H9 (cell line): ENCODE measurements at regions not wholly inside any gene's neighbourhood (a gene's known extent, or its start where the extent isn't known, plus 50 kb on each side); places are given as distances from the start of the nearest gene placed in this dataset.

ENCODE experiments used
- DNase-seq: peaks from one replicate; pipeline ENCODE4 v3.0.0-alpha.2; 2017
- H2AFZ ChIP-seq: one replicate; pipeline ENCODE4 v1.6.1; 2013; ENCODE audit warnings: mild to moderate bottlenecking, low read length, control low read depth, moderate library complexity
- H2AK5ac ChIP-seq: 2 replicates; pipeline ENCODE4 v1.6.1; 2013; ENCODE audit warnings: low read length, control low read depth, mixed read lengths; ENCODE audit not compliant: insufficient read length
- H2BK120ac ChIP-seq: one replicate; pipeline ENCODE4 v1.6.1; 2013; ENCODE audit warnings: low read depth, mild to moderate bottlenecking, low read length, control low read depth, inconsistent platforms; ENCODE audit not compliant: poor library complexity, severe bottlenecking
- H2BK12ac ChIP-seq: 2 replicates; pipeline ENCODE4 v1.6.1; 2013; ENCODE audit warnings: low read length, control low read depth, mixed read lengths, low read depth; ENCODE audit not compliant: insufficient read length
- H2BK15ac ChIP-seq: 2 replicates; pipeline ENCODE4 v1.6.1; 2013; ENCODE audit warnings: low read depth, low read length, control low read depth
- H2BK20ac ChIP-seq: one replicate; pipeline ENCODE4 v1.6.1; 2013; ENCODE audit warnings: low read depth, mild to moderate bottlenecking, low read length, control low read depth, inconsistent platforms; ENCODE audit not compliant: poor library complexity, severe bottlenecking
- H2BK5ac ChIP-seq: 2 replicates; pipeline ENCODE4 v1.6.1; 2013; ENCODE audit warnings: low read length, control low read depth, mixed read lengths; ENCODE audit not compliant: insufficient read length
- H3K14ac ChIP-seq: 2 replicates; pipeline ENCODE4 v1.6.1; 2013; ENCODE audit warnings: low read length, control low read depth; ENCODE audit not compliant: insufficient read depth
- H3K18ac ChIP-seq: 2 replicates; pipeline ENCODE4 v1.6.1; 2013; ENCODE audit warnings: low read depth, mild to moderate bottlenecking, mixed read lengths, low read length, control low read depth; ENCODE audit not compliant: insufficient read length
- H3K23ac ChIP-seq: 2 replicates; pipeline ENCODE4 v1.6.1; 2013; ENCODE audit warnings: low read length, control low read depth, mixed read lengths, low read depth; ENCODE audit not compliant: insufficient read length
- H3K23me2 ChIP-seq: 2 replicates; pipeline ENCODE4 v1.6.1; 2013; ENCODE audit warnings: low read depth, mild to moderate bottlenecking, mixed read lengths, low read length, control low read depth; ENCODE audit not compliant: insufficient read length, poor library complexity, severe bottlenecking
- H3K27ac ChIP-seq: 2 replicates; pipeline ENCODE4 v1.5.1; 2013; ENCODE audit warnings: low read length, control low read depth, mixed read lengths, low read depth; ENCODE audit not compliant: insufficient read length
- H3K27me3 ChIP-seq: 2 replicates; pipeline ENCODE4 v1.6.1; 2013; ENCODE audit warnings: low read length, control low read depth, inconsistent platforms; ENCODE audit not compliant: insufficient read depth
- H3K4ac ChIP-seq: 2 replicates; pipeline ENCODE4 v1.6.1; 2013; ENCODE audit warnings: low read depth, mild to moderate bottlenecking, control low read depth, inconsistent platforms, low read length, moderate library complexity
- H3K4me1 ChIP-seq: 2 replicates; pipeline ENCODE4 v1.6.1; 2013; ENCODE audit warnings: low read length, control low read depth, inconsistent platforms; ENCODE audit not compliant: insufficient read depth
- H3K4me2 ChIP-seq: 2 replicates; pipeline ENCODE4 v1.6.1; 2013; ENCODE audit warnings: low read length, control low read depth, mixed read lengths; ENCODE audit not compliant: insufficient read length, insufficient read depth
- H3K56ac ChIP-seq: 2 replicates; pipeline ENCODE4 v1.6.1; 2013; ENCODE audit warnings: low read depth, mild to moderate bottlenecking, mixed read lengths, low read length, control low read depth; ENCODE audit not compliant: insufficient read length
- H3K79me1 ChIP-seq: 2 replicates; pipeline ENCODE4 v1.6.1; 2013; ENCODE audit warnings: low read depth, mild to moderate bottlenecking, moderate library complexity, low read length, control low read depth, inconsistent platforms; ENCODE audit not compliant: insufficient read depth, poor library complexity, severe bottlenecking
- H3K79me2 ChIP-seq: 2 replicates; pipeline ENCODE4 v1.6.1; 2013; ENCODE audit warnings: low read length, control low read depth, inconsistent platforms; ENCODE audit not compliant: insufficient read depth
- H3K9ac ChIP-seq: 2 replicates; pipeline ENCODE4 v1.6.1; 2013; ENCODE audit warnings: low read length, control low read depth, mixed read lengths; ENCODE audit not compliant: insufficient read length; ENCODE audit errors: extremely low read depth
- H3K9me3 ChIP-seq: one replicate; pipeline ENCODE4 v1.6.1; 2013; ENCODE audit warnings: low read depth, low read length, inconsistent platforms; ENCODE audit not compliant: control insufficient read depth
- H3T11ph ChIP-seq: one replicate; pipeline ENCODE4 v1.6.1; 2013; ENCODE audit warnings: mild to moderate bottlenecking, low read length, control low read depth, inconsistent platforms
- H4K20me1 ChIP-seq: one replicate; pipeline ENCODE4 v1.6.1; 2013; ENCODE audit not compliant: control insufficient read depth, insufficient read length, insufficient read depth
- H4K5ac ChIP-seq: 2 replicates; pipeline ENCODE4 v1.6.1; 2013; ENCODE audit warnings: low read depth, mild to moderate bottlenecking, mixed read lengths, low read length, control low read depth; ENCODE audit not compliant: insufficient read length
- H4K8ac ChIP-seq: replicated peaks from 2 replicates; pipeline ENCODE4 v1.6.1; 2013; ENCODE audit warnings: low read length, control low read depth, mixed read lengths, low read depth; ENCODE audit not compliant: insufficient read length
- H4K91ac ChIP-seq: 2 replicates; pipeline ENCODE4 v1.6.1; 2013; ENCODE audit warnings: low read depth, mild to moderate bottlenecking, moderate library complexity, mixed read lengths, low read length, control low read depth; ENCODE audit not compliant: insufficient read length
- H3K27ac Mint-ChIP-seq, 3 experiments: 2 replicates in 2 of 3; 3 replicates in 1 of 3; pipeline ENCODE4 v1.8.0; 2020 to 2021; ENCODE audit warnings: mixed read lengths in 3 of 3, mild to moderate bottlenecking in 1 of 3, moderate library complexity in 1 of 3
- H3K27me3 Mint-ChIP-seq: 2 replicates; pipeline ENCODE4 v1.8.0; 2021; ENCODE audit warnings: low read depth, mild to moderate bottlenecking, moderate library complexity, mixed read lengths
- H3K36me3 Mint-ChIP-seq, 3 experiments: 2 replicates in 2 of 3; 3 replicates in 1 of 3; pipeline ENCODE4 v1.8.0; 2020 to 2021; ENCODE audit warnings: low read depth in 3 of 3, mixed read lengths in 3 of 3; ENCODE audit not compliant: insufficient read depth in 1 of 3
- H3K4me1 Mint-ChIP-seq, 2 experiments: 2 replicates each; pipeline ENCODE4 v1.8.0; 2020; ENCODE audit warnings: mixed read lengths in 2 of 2
- H3K4me3 Mint-ChIP-seq, 2 experiments: 2 replicates in 1 of 2; 3 replicates in 1 of 2; pipeline ENCODE4 v1.8.0; 2020 to 2021; ENCODE audit warnings: mild to moderate bottlenecking in 2 of 2, mixed read lengths in 2 of 2, moderate library complexity in 1 of 2
- H3K9me3 Mint-ChIP-seq, 2 experiments: 2 replicates in 1 of 2; 3 replicates in 1 of 2; pipeline ENCODE4 v1.8.0; 2020; ENCODE audit warnings: mild to moderate bottlenecking in 2 of 2, mixed read lengths in 2 of 2, moderate library complexity in 1 of 2
- WGBS: extraction: QIAGEN DNeasy Blood & Tissue Kit; methylation state at CpG from one replicate; pipeline ENCODE4 v1.1.7; 2013; ENCODE audit warnings: missing lambda C conversion rate, low lambda C conversion rate, mixed read lengths; ENCODE audit not compliant: insufficient read length; ENCODE audit errors: extremely low coverage; 5-methylcytosine and 5-hydroxymethylcytosine counted together
- TF ChIP-seq, protein P1 (sequence below): fragments of 200-600 bp; sonication (generic); conservative IDR thresholded peaks from 3 replicates; pipeline ENCODE4 v1.8.0; 2021; ENCODE audit warnings: antibody characterized with exemption, mild to moderate bottlenecking

DNA sequence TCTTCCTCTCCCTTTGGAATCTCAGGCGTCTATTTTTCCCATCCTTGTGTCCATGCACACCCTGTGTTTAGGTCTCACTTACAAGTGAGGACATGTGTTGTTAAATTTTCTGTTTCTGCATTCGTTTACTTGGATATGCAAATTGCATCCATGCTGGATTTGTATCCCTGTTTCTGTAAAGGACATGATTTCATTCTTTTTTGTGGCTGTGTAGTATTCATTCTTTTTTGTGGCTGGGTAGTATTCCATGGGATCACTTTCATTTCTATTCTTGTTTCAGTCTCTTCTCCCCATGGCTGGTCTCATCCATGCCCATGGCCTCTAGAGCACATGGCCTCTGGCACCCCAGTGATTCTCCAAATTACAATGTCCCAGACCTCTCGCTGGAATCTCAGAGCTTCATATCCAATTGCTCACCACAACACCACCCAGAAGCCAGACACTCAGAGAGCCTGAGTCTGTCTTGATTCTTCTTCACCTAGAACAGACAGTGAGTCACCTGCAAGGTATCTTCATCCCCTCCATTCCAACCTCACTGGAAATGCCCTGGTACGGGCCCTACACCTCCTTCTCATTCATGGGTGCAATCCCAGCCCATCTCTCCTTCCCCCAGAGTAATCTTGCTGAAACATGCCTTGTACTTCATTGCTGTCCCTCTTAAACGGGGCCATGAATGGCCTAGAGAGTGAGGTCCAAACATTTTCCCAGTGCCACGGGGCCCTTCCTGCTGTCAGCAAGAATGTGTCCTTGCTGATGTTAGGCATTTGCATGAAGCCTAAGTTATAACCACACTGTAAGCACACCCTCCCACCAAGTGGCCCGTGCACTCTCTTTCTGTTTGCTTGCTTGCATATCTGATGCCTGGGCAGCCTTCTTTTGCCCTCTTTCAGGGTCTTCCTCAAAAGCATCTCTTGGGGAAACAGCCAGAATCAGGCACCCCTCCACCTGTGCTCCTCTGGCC, 476.2 kb upstream of the TSHZ3 start:
- H3K56ac ChIP-seq = no peak overlapping the region
- no peak overlapping the region for H4K91ac ChIP-seq
- H3K27me3 ChIP-seq = no peaks in the 10 kb centered on the region
- WGBS = no CpG with 5 or more reads among the region's 7 CpGs
- H3T11ph ChIP-seq = no peak overlapping the region
- H2BK15ac ChIP-seq = no peak overlapping the region
- Mint-ChIP-seq H3K36me3 (peaks cover 0 to 2% (median 0%) of the 10 kb centered on the region in 3 experiments; a peak in 1 of 7 replicates), H3K27ac (peak overlapping the region in 2 of 3 experiments; percentile 19 to 21; a peak in 1 of 7 replicates), H3K27me3 (peaks cover 4% of the 10 kb centered on the region; the same call in 1 of the 2 replicates), H3K9me3 (no peaks in the 10 kb centered on the region), H3K4me3 (no peak overlapping the region), H3K4me1 (0 out of 4 replicates have a peak, but pooled peaks cover 0 to 2% of the 10 kb centered on the region in 2 experiments)
- no peak overlapping the region for H3K18ac ChIP-seq
- no peaks in the 10 kb centered on the region for H3K4me1 ChIP-seq
- no peaks in the 10 kb centered on the region for H4K20me1 ChIP-seq
- no peak for DNase-seq
- no peak overlapping the region for H2BK20ac ChIP-seq
- H3K14ac ChIP-seq = no peak overlapping the region
- no peak overlapping the region for H4K5ac ChIP-seq
- H2AFZ ChIP-seq = no peak overlapping the region
- no peaks in the 10 kb centered on the region for H3K23me2 ChIP-seq
- H3K27ac ChIP-seq = no peak overlapping the region
- TF ChIP-seq, protein P1, sequence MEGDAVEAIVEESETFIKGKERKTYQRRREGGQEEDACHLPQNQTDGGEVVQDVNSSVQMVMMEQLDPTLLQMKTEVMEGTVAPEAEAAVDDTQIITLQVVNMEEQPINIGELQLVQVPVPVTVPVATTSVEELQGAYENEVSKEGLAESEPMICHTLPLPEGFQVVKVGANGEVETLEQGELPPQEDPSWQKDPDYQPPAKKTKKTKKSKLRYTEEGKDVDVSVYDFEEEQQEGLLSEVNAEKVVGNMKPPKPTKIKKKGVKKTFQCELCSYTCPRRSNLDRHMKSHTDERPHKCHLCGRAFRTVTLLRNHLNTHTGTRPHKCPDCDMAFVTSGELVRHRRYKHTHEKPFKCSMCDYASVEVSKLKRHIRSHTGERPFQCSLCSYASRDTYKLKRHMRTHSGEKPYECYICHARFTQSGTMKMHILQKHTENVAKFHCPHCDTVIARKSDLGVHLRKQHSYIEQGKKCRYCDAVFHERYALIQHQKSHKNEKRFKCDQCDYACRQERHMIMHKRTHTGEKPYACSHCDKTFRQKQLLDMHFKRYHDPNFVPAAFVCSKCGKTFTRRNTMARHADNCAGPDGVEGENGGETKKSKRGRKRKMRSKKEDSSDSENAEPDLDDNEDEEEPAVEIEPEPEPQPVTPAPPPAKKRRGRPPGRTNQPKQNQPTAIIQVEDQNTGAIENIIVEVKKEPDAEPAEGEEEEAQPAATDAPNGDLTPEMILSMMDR = no peak
- no peaks in the 10 kb centered on the region for H3K79me1 ChIP-seq
- H3K4ac ChIP-seq = no peak overlapping the region
- H3K23ac ChIP-seq = no peak overlapping the region
- H3K9me3 ChIP-seq = no peaks in the 10 kb centered on the region
- no peaks in the 10 kb centered on the region for H3K79me2 ChIP-seq
- H4K8ac ChIP-seq = no peak overlapping the region
- H2BK5ac ChIP-seq = no peak overlapping the region
- no peak overlapping the region for H3K4me2 ChIP-seq
- H2BK120ac ChIP-seq = no peak overlapping the region
- no peak overlapping the region for H2BK12ac ChIP-seq
- H2AK5ac ChIP-seq = no peak overlapping the region
- H3K9ac ChIP-seq = no peak overlapping the region
